Sigmoid colon (tissue), 4 donors: ENCODE measurements at regions not wholly inside any gene's neighbourhood (a gene's known extent, or its start where the extent isn't known, plus 50 kb on each side); places are given as distances from the start of the nearest gene placed in this dataset.

Experiments used
- CTCF ChIP-seq, 4 experiments: fragments of 450-650 bp in 3 of 4; fragments of 200-600 bp in 1 of 4; IDR thresholded peaks; one replicate each; pipeline ENCODE4 v1.5.1; 2016 to 2019; ENCODE audit warnings: antibody characterized with exemption in 4 of 4, mild to moderate bottlenecking in 3 of 4, moderate library complexity in 2 of 4
- EP300 ChIP-seq, 4 donors: sonication (generic); formaldehyde crosslinking; IDR thresholded peaks; one replicate each; pipeline ENCODE4 v1.6.1; 2017; ENCODE audit warnings: antibody characterized with exemption in 4 of 4
- POLR2A ChIP-seq, 2 donors: fragments of 450-650 bp; IDR thresholded peaks; one replicate each; pipeline ENCODE4 v1.6.1; 2016; ENCODE audit warnings: antibody characterized with exemption in 2 of 2, mild to moderate bottlenecking in 2 of 2, moderate library complexity in 2 of 2
- POLR2AphosphoS5 ChIP-seq, 4 donors: sonication (generic); formaldehyde crosslinking; IDR thresholded peaks; one replicate each; pipeline ENCODE4 v1.6.1; 2017; ENCODE audit warnings: antibody characterized with exemption in 4 of 4

- no peak for TF ChIP-seq POLR2AphosphoS5 (IDR thresholded peaks at IDR 0.05)
- no peak for TF ChIP-seq CTCF (IDR thresholded peaks at IDR 0.05)
- no peak for TF ChIP-seq POLR2A (IDR thresholded peaks at IDR 0.05)
- TF ChIP-seq EP300 (IDR thresholded peaks at IDR 0.05): no peak
These were observed 1797.9 kb downstream of the NCAM2 start for GRCh38 chr21:22796147-22796546.
